Skin of body (tissue), 1 donor: ENCODE measurements at regions not wholly inside any gene's neighbourhood (a gene's known extent, or its start where the extent isn't known, plus 50 kb on each side); places are given as distances from the start of the nearest gene placed in this dataset.
A peak's percentile ranks its signal among the peaks of the same experiment; 100 is the strongest.

Source experiments
- DNase-seq: peaks from one replicate; lab custom pipeline; 2025; lab: John Stamatoyannopoulos, UW

GRCh38 chr2:196437626-196438025 is 201.9 kb upstream of the CCDC150 start:
- no peak for DNase-seq

GRCh38 chr2:196439760-196440159 is 199.8 kb upstream of the CCDC150 start:
- DNase-seq: no peak

GRCh38 chr2:196440413-196440812 is 199.1 kb upstream of the CCDC150 start:
- no peak for DNase-seq

- DNase-seq: no peak
Measured at GRCh38 chr2:196441527-196441926, 198.0 kb upstream of the CCDC150 start.

- DNase-seq: no peak
Measured at GRCh38 chr2:196442211-196442610, 197.3 kb upstream of the CCDC150 start.

- no peak for DNase-seq
Measured at GRCh38 chr2:196444442-196444841, 195.1 kb upstream of the CCDC150 start.

- no peak for DNase-seq
Measured at GRCh38 chr2:196445991-196446390, 193.5 kb upstream of the CCDC150 start.

- no peak for DNase-seq
Measured at GRCh38 chr2:196448407-196449079, 191.0 kb upstream of the CCDC150 start.

- DNase-seq: no peak
Measured at GRCh38 chr2:196449083-196449482, 190.4 kb upstream of the CCDC150 start.

GRCh38 chr2:196452758-196453157 is 186.8 kb upstream of the CCDC150 start:
- no peak for DNase-seq

GRCh38 chr2:196453613-196454047 is 185.9 kb upstream of the CCDC150 start:
- no peak for DNase-seq

GRCh38 chr2:196454492-196454891 is 185.0 kb upstream of the CCDC150 start:
- no peak for DNase-seq

- DNase-seq: no peak
Measured at GRCh38 chr2:196459539-196459938, 180.0 kb upstream of the CCDC150 start.

GRCh38 chr2:196463706-196464105 is 175.8 kb upstream of the CCDC150 start:
- no peak for DNase-seq

- no peak for DNase-seq
Measured at GRCh38 chr2:196464311-196464710, 175.2 kb upstream of the CCDC150 start.

GRCh38 chr2:196466581-196466980 is 172.9 kb upstream of the CCDC150 start:
- DNase-seq: no peak

GRCh38 chr2:196468394-196468793 is 171.1 kb upstream of the CCDC150 start:
- no peak for DNase-seq

- DNase-seq: no peak
Measured at GRCh38 chr2:196473617-196474016, 165.9 kb upstream of the CCDC150 start.

GRCh38 chr2:196475611-196476010 is 163.9 kb upstream of the CCDC150 start:
- DNase-seq: no peak

- DNase-seq: no peak
Measured at GRCh38 chr2:196478588-196478987, 160.9 kb upstream of the CCDC150 start.

- no peak for DNase-seq
Measured at GRCh38 chr2:196479350-196479749, 160.2 kb upstream of the CCDC150 start.

- DNase-seq: no peak
Measured at GRCh38 chr2:196480653-196481323, 158.7 kb upstream of the CCDC150 start.

- peak; percentile 6 for DNase-seq
Measured at GRCh38 chr2:196481324-196481697, 158.2 kb upstream of the CCDC150 start.
